ENCODE measurements at regions not wholly inside any gene's neighbourhood (a gene's known extent, or its start where the extent isn't known, plus 50 kb on each side); places are given as distances from the start of the nearest gene placed in this dataset.

DNA sequence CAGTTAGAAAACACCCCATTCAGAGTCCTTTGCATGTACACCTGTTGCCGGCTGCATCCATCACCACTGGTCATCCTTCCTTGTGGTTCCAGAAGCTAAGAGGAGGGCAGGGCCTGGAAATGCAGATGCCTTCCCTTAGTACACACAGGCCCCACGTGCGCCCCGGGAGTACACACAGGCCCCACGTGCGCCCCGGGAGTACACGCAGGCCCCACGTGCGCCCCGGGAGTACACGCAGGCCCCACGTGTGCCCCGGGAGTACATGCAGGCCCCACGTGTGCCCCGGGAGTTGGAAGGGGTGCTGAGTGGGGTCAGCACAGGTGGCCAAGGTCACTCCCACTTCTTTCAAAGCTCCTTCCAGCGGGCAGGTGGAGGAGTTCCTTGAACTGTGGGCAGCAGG is 1141.9 kb downstream of the BRD1 start:
- in situ Hi-C loops (cut with HindIII; ENCODE audit: low sequenced_read_pairs), result no loop called here

GRCh38 chr22:48683640-48684039 is 1144.0 kb downstream of the BRD1 start:
- in situ Hi-C loops (cut with HindIII; ENCODE audit: low sequenced_read_pairs), result no loop called here

DNA sequence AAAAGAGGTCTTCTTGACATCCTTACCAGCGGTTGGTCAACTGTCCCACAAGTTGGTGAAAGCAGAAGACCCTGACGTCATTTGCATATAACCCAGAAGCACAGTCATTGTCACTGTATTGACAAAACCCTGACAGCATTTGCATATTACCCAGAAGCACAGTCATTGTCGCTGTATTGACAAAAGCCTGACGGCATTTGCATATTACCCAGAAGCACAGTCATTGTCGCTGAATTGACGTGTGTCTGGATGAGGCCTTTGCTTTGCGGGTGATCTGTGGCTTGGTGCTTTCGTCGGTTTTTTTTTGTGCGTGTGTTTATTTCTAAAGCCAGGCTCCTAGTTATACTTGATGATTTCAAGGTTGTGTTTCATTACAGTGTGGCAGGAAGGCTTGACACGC is 1145.2 kb downstream of the BRD1 start:
- in situ Hi-C loops (cut with HindIII; ENCODE audit: low sequenced_read_pairs), result no loop called here

DNA sequence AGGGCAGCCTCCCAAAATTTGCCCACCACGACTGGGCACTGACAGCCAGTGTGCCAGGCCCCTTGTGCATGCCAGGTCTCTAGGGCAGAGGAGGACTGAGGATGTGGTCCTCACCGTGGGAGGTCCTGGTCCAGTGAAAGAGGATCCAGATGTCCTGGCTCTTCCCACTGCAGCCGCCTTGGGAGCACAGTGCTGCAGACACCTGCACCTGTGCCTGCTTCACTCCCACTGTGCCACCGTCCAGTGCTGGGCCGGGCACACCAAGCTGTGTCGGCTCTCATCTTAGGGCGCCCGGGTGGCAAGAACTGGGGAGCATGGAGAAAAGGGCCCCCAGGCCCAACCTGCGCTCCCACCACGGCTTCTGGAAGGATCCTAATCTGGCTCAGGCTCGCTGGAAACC is 1147.1 kb downstream of the BRD1 start:
- in situ Hi-C loops (cut with HindIII; ENCODE audit: low sequenced_read_pairs), result no loop called here

DNA sequence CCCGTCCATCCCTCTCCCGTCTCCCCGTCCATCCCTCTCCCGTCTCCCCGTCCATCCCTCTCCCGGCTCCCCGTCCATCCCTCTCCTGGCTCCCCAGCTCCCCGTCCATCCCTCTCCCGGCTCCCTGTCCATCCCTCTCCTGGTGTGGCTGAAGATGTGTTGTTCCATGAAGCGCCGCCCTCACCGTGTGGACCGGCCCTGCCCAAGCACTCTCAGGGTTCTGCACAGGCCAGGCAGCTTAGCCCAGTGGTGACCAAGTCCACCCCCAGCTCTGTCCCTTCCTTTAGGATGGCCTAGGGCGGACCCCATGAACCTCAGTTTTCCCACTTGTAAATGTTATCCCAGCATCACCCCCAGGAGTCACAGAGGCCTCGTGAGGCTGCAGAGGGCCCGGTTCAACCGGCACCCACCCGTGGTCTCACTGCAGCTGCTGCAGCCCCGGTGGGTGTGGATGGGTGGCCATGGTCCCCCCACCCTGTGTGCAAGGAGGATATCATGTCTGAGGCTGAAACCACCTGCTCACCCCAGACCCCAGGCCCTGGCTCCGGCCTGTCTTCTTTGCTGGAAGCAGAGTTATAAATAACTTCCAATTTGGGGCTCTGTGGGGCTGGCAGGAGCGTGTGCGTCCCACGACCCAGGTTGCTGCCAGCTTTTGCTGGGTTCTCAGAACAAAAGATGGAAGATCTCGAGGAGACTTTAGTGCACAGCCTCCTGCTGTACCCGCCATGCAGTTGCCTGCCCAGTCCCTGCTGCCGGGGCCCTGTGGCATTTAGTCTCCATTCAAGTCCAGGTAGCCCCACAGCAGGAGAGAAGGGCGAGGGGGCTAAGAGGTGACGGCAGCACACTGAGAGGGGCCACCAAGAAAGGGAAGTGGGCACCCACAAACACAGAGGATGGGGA is 1147.8 kb downstream of the BRD1 start:
- in situ Hi-C loops (cut with HindIII; ENCODE audit: low sequenced_read_pairs), result no loop called here

GRCh38 chr22:48678171-48679135 is 1149.2 kb downstream of the BRD1 start:
- in situ Hi-C loops (cut with HindIII; ENCODE audit: low sequenced_read_pairs), result no loop called here

- in situ Hi-C loops (cut with HindIII; ENCODE audit: low sequenced_read_pairs), result no loop called here
Observed at GRCh38 chr22:48677621-48678020, 1150.1 kb downstream of the BRD1 start.

DNA sequence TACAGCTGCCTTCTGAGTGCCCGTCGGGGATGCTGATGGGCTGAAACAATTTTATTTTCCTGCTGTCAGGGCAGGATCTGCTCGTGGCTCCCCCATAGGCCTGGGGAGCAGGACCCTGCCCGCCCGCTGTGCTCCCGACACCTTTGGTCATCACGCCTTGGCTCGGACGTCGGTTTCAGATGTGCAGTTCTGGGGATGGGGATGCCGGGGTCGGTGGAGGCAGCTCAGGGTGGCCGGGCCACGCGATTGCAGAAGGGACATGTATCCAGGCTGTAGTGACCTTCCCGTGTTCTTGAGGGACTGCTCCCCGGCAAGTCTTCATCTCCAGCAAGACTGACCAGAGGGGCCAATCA is 1150.5 kb downstream of the BRD1 start:
- in situ Hi-C loops (cut with HindIII; ENCODE audit: low sequenced_read_pairs), result no loop called here

DNA sequence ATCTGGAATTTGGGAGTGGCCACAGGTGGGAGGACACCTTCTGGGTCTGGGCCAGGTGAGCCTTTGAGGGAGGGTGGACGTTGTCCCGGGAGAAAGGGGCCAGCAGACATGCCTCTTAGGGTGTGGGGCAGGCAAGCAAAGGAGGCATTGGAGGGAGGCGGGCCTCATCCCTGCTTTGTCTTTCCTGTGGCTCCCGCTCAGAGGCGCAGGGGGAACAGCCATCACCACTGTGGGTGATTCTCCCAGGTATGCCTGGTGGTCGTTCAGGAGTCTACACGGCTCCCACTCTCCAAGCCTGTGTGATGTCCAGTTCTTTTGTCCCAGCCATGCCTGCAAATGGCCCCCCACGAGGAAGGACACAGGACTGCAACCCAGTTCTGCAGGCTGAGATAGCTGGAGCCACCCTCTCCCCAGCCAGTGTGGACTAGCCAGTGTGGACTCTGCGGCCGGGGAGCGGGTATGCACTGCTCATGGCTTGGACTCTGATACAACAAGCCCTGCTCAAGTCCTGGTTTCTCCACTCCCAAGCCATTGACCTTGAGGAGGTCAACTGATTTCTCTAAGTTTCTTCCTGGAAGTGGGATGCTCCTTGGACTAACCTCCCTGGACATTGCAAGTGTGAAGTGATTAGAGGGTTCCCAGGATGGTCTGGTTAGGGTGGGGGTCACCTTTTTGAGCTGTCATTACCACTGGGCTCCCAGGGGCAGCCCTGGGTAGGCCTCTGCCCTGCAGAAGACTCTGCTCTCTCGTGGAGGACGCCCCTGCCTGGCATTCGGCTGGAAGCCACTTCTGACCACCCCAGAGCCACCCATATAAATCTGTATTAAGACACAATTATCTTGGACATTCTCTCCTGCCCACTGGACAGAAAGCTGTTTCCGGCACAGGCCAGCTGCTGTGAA is 1151.2 kb downstream of the BRD1 start:
- in situ Hi-C loops (cut with HindIII; ENCODE audit: low sequenced_read_pairs), result no loop called here

DNA sequence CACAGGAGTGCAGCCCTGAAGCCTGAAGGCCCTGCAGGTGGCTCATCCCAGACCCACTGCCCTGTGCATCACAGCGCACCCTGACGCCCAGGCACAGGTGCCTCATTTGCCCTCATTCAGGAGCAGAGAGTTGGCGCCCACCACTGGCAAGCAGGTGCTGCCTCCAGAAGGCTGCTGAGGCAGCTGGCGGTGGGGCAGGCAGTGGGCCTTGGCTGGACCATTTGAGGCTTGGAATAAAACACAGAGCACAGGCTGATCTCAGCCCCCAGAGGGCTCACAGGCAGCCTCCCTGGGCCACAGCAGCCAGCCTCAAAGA is 1151.9 kb downstream of the BRD1 start:
- in situ Hi-C loops (cut with HindIII; ENCODE audit: low sequenced_read_pairs), result no loop called here

DNA sequence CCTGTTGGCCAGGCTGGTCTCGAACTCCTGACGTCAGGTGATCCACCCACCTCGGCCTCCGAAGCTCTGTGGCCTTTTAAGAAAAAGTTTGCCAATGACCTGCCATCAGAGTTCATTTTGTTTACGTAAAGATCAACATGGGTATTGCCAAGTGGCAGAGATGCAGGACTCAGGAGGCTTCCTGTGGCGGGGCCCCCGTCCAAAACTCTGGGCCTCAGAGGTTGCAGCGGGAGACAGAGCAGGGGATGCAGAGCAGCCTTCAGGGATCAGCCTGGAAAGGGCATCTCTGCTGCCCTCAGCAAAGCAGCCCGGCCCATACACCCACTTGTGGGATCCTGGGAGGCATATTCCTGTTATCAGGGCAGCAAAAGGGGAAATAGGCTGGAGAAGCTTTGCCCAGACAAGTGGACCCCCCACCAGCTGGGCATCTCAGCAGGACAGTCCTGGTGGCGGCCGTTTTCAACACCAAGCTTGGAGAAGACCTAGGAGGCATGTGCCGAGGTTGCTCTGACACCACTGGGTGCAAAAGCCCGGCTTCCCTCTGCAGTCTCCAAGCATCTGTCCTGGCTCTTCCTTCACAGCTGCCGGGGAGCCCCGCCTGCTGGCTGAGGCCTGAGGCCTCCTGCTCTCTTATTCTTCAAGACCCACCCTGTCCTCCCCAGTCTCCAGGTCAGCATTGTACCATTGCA is 1152.4 kb downstream of the BRD1 start:
- in situ Hi-C loops (cut with HindIII; ENCODE audit: low sequenced_read_pairs), result no loop called here

- in situ Hi-C loops (cut with HindIII; ENCODE audit: low sequenced_read_pairs), result no loop called here
Observed at GRCh38 chr22:48673806-48674500, 1153.7 kb downstream of the BRD1 start.

- in situ Hi-C loops (cut with HindIII; ENCODE audit: low sequenced_read_pairs), result no loop called here
Observed at GRCh38 chr22:48672387-48672786, 1155.3 kb downstream of the BRD1 start.

GRCh38 chr22:48670731-48671130 is 1156.9 kb downstream of the BRD1 start:
- in situ Hi-C loops (cut with HindIII; ENCODE audit: low sequenced_read_pairs), result no loop called here

DNA sequence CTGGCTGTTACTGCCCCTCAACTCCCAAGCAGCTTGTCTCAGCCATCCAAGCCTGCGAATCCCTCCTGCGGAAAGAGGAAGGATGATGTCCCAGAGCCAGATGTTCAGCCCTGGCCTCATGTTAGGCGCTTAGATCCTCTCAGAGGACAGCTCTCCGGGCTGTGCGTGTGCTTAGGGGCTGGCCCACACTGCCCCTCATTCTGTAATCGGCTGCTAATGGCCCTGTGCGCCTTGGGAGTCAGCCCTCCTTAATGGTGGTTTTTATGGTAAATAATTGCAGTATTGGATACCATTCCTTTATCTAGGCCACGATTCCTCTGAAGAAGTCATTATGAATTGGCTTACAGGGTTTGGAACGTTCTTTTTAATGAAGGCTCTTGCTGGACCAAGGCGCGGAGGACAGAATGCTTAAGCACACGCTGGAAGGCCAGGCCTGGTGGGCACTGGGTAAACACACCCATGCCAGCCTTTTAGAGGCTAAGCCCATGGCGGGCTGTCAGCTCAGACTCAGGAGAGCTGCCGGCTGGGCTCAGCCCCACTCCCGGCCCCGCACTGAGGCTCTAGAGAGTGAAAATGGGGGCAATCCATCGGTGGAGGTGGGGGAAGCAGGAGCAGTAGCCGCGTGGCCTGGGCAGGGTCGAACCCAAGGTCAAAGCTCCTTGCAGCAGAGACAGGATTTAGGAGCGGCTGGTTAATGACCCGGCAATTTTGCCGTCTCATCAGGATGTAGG is 1157.5 kb downstream of the BRD1 start:
- in situ Hi-C loops (cut with HindIII; ENCODE audit: low sequenced_read_pairs), result no loop called here

- in situ Hi-C loops (cut with HindIII; ENCODE audit: low sequenced_read_pairs), result no loop called here
Observed at GRCh38 chr22:48669226-48669625, 1158.4 kb downstream of the BRD1 start.

- in situ Hi-C loops (cut with HindIII; ENCODE audit: low sequenced_read_pairs), result no loop called here
Observed at GRCh38 chr22:48667289-48667688, 1160.4 kb downstream of the BRD1 start.

DNA sequence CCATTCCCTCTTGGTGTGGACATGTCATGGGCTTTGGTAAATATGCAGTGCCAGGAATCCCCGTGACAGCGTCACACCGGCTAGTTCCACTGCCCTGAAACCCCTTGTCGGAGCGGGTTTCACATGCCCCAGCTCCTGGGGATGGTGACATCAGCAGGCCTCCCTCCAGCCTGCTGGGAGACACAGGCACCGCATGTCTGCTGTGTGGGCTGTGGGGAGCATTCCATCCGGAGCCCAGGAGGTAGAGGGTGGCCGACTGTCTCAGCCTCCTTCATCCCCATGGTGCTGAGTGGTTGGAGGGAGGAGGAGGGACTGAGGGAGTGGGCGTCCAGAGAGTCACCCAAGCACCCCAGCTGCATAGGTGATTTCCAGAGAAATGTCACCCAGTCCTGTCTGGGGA is 1161.1 kb downstream of the BRD1 start:
- in situ Hi-C loops (cut with HindIII; ENCODE audit: low sequenced_read_pairs), result no loop called here

GRCh38 chr22:48665311-48665995 is 1162.2 kb downstream of the BRD1 start:
- in situ Hi-C loops (cut with HindIII; ENCODE audit: low sequenced_read_pairs), result no loop called here

Data from DLD1 (cell line).